ENCODE measurements at regions not wholly inside any gene's neighbourhood (a gene's known extent, or its start where the extent isn't known, plus 50 kb on each side); places are given as distances from the start of the nearest gene placed in this dataset.
"Not testable (repeated sequence)": the region's sequence is repeated elsewhere in the genome, so short reads cannot be mapped to it uniquely, and the experiment has no call there.

- Histone ChIP-seq H3K4me1 (ENCODE audit: control insufficient read depth, extremely low read depth, insufficient read depth, low read length) (no peaks in the 10 kb centered on the region), H3K27ac (ENCODE audit: insufficient read depth, low read depth, low read length) (no peak overlapping the region), H3K79me2 (ENCODE audit: control insufficient read depth, insufficient read depth, low read length) (no peaks in the 10 kb centered on the region), H3K9me1 (replicated peaks; ENCODE audit: control insufficient read depth, extremely low read depth, insufficient read depth, low read length) (no peaks in the 10 kb centered on the region), H3K9me3 (replicated peaks; ENCODE audit: control insufficient read depth, insufficient read depth, low read length) (no peaks in the 10 kb centered on the region), H4K20me1 (replicated peaks; ENCODE audit: control insufficient read depth, extremely low read depth, insufficient read depth, low read length) (no peaks in the 10 kb centered on the region), H3K36me3 (ENCODE audit: control insufficient read depth in 2 of 2, extremely low read depth in 1 of 2, insufficient read depth in 2 of 2, low read length in 2 of 2) (no peaks in the 10 kb centered on the region), H3K9ac (replicated peaks; ENCODE audit: extremely low read depth, insufficient read depth, low read length) (no peak overlapping the region), H2AFZ (ENCODE audit: low read depth, low read length) (no peak overlapping the region), H3K27me3 (ENCODE audit: control insufficient read depth in 2 of 2, insufficient read depth in 2 of 2, low read length in 2 of 2) (no peaks in the 10 kb centered on the region), H3K4me3 (replicated peaks in 1 of 3; ENCODE audit: insufficient read depth in 1 of 3, low read depth in 1 of 3, low read length in 3 of 3) (no peak overlapping the region), H3K4me2 (ENCODE audit: insufficient read depth, low read length) (no peak overlapping the region)
- no peak for FAIRE-seq
- POLR2A ChIA-PET, result no interaction called here
- no TSS peak for BruUV-seq (replicated peaks)
- intact Hi-C loops (cut with micrococcal nuclease), result no loop called here
- no peak for DNase-seq (ENCODE audit: low read depth, low spot score)
- dilution Hi-C loops (cut with MboI; ENCODE audit: extremely low pct_ligation_motif_present, low sequenced_read_pairs), result no loop called here
- CTCF ChIA-PET, result no interaction called here
- no peak for TF ChIP-seq FOS (IDR thresholded peaks at IDR 0.05; ENCODE audit: borderline replicate concordance, insufficient read depth, low read length)
- no peak for TF ChIP-seq POLR2AphosphoS5 (IDR thresholded peaks at IDR 0.05; ENCODE audit: insufficient read depth, low read depth, low read length)
- TF ChIP-seq POLR2A (IDR thresholded peaks at IDR 0.05; ENCODE audit: low read depth, low read length), result no peak
- TF ChIP-seq MAX (IDR thresholded peaks at IDR 0.05; ENCODE audit: insufficient read depth, insufficient read length), result no peak
- TF ChIP-seq JUN (IDR thresholded peaks at IDR 0.05; ENCODE audit: borderline replicate concordance, insufficient read depth, insufficient read length, low read depth), result no peak
- no peak for TF ChIP-seq EZH2 (IDR thresholded peaks at IDR 0.05; ENCODE audit: borderline replicate concordance, low read depth, low read length, severe bottlenecking)
- TF ChIP-seq GATA2 (IDR thresholded peaks at IDR 0.05; ENCODE audit: insufficient read depth, insufficient read length, low read depth, low read length), result no peak
- TF ChIP-seq MYC (IDR thresholded peaks at IDR 0.05; ENCODE audit: low read depth, low read length), result no peak
- no peak for TF ChIP-seq CTCF (IDR thresholded peaks at IDR 0.05; ENCODE audit: extremely low read depth in 1 of 2, insufficient read depth in 1 of 2, low read depth in 1 of 2, low read length in 2 of 2)
Observed at GRCh38 chr10:9579110-9579705, 1438.5 kb upstream of the CELF2 start.

GRCh38 chr10:9582803-9583202 is 1434.9 kb upstream of the CELF2 start:
- BruUV-seq (replicated peaks); H3K9me3 ChIP-seq (replicated peaks; ENCODE audit: control insufficient read depth, insufficient read depth, low read length); CTCF ChIA-PET; H4K20me1 ChIP-seq (replicated peaks; ENCODE audit: control insufficient read depth, extremely low read depth, insufficient read depth, low read length); H3K4me1 ChIP-seq (ENCODE audit: control insufficient read depth, extremely low read depth, insufficient read depth, low read length); H2AFZ ChIP-seq (ENCODE audit: low read depth, low read length); H3K36me3 ChIP-seq (ENCODE audit: control insufficient read depth in 2 of 2, extremely low read depth in 1 of 2, insufficient read depth in 2 of 2, low read length in 2 of 2); H3K4me3 ChIP-seq (replicated peaks in 1 of 3; ENCODE audit: insufficient read depth in 1 of 3, low read depth in 1 of 3, low read length in 3 of 3); H3K27me3 ChIP-seq (ENCODE audit: control insufficient read depth in 2 of 2, insufficient read depth in 2 of 2, low read length in 2 of 2); intact Hi-C loops (cut with micrococcal nuclease); FAIRE-seq; POLR2A ChIA-PET; H3K79me2 ChIP-seq (ENCODE audit: control insufficient read depth, insufficient read depth, low read length); H3K9ac ChIP-seq (replicated peaks; ENCODE audit: extremely low read depth, insufficient read depth, low read length); DNase-seq (ENCODE audit: low read depth, low spot score); H3K9me1 ChIP-seq (replicated peaks; ENCODE audit: control insufficient read depth, extremely low read depth, insufficient read depth, low read length); H3K4me2 ChIP-seq (ENCODE audit: insufficient read depth, low read length); H3K27ac ChIP-seq (ENCODE audit: insufficient read depth, low read depth, low read length); dilution Hi-C loops (cut with MboI; ENCODE audit: extremely low pct_ligation_motif_present, low sequenced_read_pairs): not testable (repeated sequence)

Data from endothelial cell of umbilical vein (primary cell).